ENCODE measurements at regions not wholly inside any gene's neighbourhood (a gene's known extent, or its start where the extent isn't known, plus 50 kb on each side); places are given as distances from the start of the nearest gene placed in this dataset.

DNA sequence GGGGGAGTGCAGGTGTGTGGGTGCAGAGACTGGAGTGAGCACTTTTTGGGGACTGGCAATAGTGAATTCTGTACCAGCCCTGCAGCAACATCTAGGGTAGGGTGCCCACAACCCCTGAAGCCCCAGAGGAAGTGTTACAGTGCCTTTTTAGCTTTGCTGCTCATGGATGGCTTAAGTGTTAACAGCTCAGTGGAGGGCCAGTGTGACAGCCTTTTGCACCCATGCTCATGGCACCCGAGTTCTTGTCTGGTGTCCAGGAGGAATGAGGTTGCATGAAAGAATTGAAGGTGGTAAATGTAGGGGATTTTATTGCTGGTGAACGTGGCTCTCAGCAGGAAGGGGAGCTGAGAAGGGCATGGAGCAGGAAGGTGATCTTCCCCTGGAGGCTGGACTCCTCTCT is 107.3 kb downstream of the MRPL36 start:
- intact Hi-C loops (cut with micrococcal nuclease), result no loop called here
- Mint-ChIP-seq H3K4me1 (ENCODE audit: low read depth) (peaks cover 2% of the 10 kb centered on the region), H3K36me3 (ENCODE audit: low read depth) (no peaks in the 10 kb centered on the region), H3K27me3 (peaks cover 20% of the 10 kb centered on the region), H3K9me3 (no peaks in the 10 kb centered on the region), H3K27ac (no peak overlapping the region), H3K4me3 (no peak overlapping the region)
- CTCF ChIA-PET, result no interaction called here
- TF ChIP-seq, protein P1, sequence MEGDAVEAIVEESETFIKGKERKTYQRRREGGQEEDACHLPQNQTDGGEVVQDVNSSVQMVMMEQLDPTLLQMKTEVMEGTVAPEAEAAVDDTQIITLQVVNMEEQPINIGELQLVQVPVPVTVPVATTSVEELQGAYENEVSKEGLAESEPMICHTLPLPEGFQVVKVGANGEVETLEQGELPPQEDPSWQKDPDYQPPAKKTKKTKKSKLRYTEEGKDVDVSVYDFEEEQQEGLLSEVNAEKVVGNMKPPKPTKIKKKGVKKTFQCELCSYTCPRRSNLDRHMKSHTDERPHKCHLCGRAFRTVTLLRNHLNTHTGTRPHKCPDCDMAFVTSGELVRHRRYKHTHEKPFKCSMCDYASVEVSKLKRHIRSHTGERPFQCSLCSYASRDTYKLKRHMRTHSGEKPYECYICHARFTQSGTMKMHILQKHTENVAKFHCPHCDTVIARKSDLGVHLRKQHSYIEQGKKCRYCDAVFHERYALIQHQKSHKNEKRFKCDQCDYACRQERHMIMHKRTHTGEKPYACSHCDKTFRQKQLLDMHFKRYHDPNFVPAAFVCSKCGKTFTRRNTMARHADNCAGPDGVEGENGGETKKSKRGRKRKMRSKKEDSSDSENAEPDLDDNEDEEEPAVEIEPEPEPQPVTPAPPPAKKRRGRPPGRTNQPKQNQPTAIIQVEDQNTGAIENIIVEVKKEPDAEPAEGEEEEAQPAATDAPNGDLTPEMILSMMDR (IDR thresholded peaks at IDR 0.05), result no peak
- POLR2A ChIA-PET, result no interaction called here
- no peak for ATAC-seq
- no peak for DNase-seq

DNA sequence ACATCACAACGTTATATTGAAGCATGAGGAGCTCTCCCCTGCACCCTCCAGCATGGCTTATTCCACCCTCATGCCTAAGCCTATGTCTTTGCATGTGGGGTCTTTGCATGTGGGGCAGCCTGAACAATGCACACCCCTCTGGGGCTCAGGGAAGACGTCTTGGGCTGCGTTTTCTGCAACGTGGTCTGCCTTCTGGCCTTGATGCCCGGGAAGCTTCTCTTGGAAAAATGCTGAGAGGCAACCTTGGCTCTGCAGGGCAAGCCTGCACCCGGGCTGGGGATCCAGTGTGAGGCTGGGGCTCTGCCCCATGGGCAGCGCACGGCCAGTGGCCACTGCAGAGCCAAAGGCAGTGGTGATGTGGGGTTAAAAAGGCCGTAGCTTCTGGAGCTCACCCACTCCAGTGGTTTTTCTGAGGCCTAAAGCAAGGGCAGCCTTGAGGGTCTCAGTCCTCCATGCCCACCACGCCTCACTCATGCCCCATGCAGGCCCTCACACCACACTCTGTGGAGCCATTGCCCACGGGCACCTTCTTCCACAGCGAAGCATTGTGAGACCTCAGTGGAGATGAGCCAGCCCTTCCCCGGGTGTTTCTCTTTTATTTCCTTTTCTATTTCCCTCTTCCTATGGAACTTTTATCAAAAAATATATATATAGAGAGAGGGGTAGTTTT is 112.2 kb downstream of the MRPL36 start:
- intact Hi-C loops (cut with micrococcal nuclease), result no loop called here
- DNase-seq, result no peak
- H3K4me1 Mint-ChIP-seq (ENCODE audit: low read depth), result no peaks in the 10 kb centered on the region
- POLR2A ChIA-PET, result no interaction called here
- H3K27me3 Mint-ChIP-seq, result peaks cover 17% of the 10 kb centered on the region
- no peak overlapping the region for H3K4me3 Mint-ChIP-seq
- no peak for ATAC-seq
- H3K9me3 Mint-ChIP-seq, result no peaks in the 10 kb centered on the region
- no peak overlapping the region for H3K27ac Mint-ChIP-seq
- TF ChIP-seq, protein P1 (IDR thresholded peaks at IDR 0.05), result no peak
- CTCF ChIA-PET, result no interaction called here
- H3K36me3 Mint-ChIP-seq (ENCODE audit: low read depth), result no peaks in the 10 kb centered on the region

DNA sequence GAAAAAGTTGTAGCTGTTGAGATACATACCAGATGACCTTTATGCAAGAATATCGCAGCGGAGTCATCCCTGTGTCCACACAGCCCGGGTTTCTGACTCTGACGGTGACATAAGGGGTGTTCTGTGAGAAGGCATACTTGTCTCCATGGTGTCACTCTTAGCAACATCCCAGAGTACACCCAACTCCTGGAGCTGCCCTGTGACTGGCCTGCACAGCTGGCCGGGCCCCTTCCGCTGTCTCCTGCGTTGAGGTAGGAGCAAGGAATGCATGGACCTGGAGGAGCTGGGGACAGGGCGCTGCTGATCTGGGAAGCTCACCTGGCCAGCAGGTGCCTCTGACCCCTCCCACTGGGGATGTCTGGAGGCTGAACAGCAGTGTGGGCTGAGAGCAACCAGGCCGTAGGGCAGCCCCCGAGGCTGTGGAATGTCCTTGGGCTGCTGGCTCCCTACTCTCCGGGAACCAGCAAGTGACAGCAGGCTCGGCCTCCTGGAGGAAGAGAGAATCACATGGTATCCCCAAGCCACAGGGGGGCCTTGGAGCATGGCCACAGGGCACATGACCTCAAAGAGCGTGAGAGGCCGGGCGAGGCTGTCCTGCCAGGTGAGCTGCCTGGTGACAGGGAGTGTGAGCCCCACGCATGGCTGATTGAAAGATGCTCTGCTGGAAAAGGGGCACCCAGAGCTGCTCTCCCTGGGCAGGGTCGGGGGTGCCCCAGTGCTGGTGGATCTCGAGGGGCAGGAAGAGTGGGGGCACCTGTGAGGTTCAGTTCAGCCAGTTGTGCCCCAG is 113.4 kb downstream of the MRPL36 start:
- Mint-ChIP-seq H3K4me1 (ENCODE audit: low read depth) (no peaks in the 10 kb centered on the region), H3K4me3 (no peak overlapping the region), H3K9me3 (no peaks in the 10 kb centered on the region), H3K36me3 (ENCODE audit: low read depth) (no peaks in the 10 kb centered on the region), H3K27me3 (peaks cover 13% of the 10 kb centered on the region), H3K27ac (no peak overlapping the region)
- intact Hi-C loops (cut with micrococcal nuclease), result no loop called here
- POLR2A ChIA-PET, result interaction anchor here (0.9 kb wide), 1 partner anchor 14 kb away, joined by 5 read pairs; no protein-coding TSS in a partner anchor
- CTCF ChIA-PET, result no interaction called here
- TF ChIP-seq, protein P1 (IDR thresholded peaks at IDR 0.05), result no peak
- no peak for DNase-seq
- ATAC-seq, result no peak

DNA sequence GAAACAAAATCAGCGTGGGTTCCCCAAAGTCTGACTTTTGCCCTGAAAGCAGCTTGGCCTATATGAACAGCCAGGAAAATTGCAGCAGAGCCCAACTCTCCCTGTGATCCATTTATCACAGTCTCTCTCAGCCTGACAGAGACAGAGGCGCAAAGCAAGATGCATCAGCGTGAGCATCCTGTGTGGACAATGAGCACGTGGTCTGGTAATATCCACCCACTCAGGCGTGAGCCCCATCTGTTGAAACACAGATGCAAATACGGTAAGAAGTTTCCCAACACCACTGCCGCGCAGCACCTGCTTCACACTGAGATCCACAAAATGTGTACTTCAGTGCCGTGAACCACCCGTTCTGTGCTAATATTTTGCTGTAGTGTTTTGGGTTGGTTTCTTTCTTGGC is 114.6 kb downstream of the MRPL36 start:
- H3K4me1 Mint-ChIP-seq (ENCODE audit: low read depth), result no peaks in the 10 kb centered on the region
- no peak for ATAC-seq
- TF ChIP-seq, protein P1 (IDR thresholded peaks at IDR 0.05), result no peak
- no peaks in the 10 kb centered on the region for H3K9me3 Mint-ChIP-seq
- intact Hi-C loops (cut with micrococcal nuclease), result no loop called here
- H3K27me3 Mint-ChIP-seq, result peaks cover 14% of the 10 kb centered on the region
- no peaks in the 10 kb centered on the region for H3K36me3 Mint-ChIP-seq (ENCODE audit: low read depth)
- DNase-seq, result no peak
- POLR2A ChIA-PET, result no interaction called here
- no peak overlapping the region for H3K4me3 Mint-ChIP-seq
- CTCF ChIA-PET, result no interaction called here
- H3K27ac Mint-ChIP-seq, result no peak overlapping the region

DNA sequence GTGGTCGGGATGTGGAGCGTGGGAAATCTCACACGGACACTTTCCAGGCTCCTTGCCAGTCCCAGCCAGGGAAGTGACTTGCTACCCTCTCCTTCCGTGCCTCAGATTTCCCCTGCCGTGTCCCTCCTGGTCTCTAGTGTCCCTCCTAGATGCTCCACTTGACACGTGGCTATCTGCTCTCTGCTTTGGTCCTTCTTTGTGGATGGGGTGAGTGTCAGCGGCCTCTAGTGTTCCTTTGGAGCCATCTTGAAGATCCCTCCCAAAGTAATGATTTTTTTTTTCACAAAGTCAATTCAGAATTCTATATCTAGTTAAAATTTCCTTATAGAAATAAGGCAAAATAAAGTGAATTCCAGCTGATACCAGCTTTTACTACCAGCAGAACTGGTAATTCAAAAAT is 117.7 kb downstream of the MRPL36 start:
- no peak for DNase-seq
- H3K27ac Mint-ChIP-seq, result no peak overlapping the region
- H3K4me1 Mint-ChIP-seq (ENCODE audit: low read depth), result no peaks in the 10 kb centered on the region
- POLR2A ChIA-PET, result no interaction called here
- H3K27me3 Mint-ChIP-seq, result peaks cover 21% of the 10 kb centered on the region
- no peak for ATAC-seq
- H3K36me3 Mint-ChIP-seq (ENCODE audit: low read depth), result no peaks in the 10 kb centered on the region
- peaks cover 4% of the 10 kb centered on the region for H3K9me3 Mint-ChIP-seq
- CTCF ChIA-PET, result no interaction called here
- intact Hi-C loops (cut with micrococcal nuclease), result no loop called here
- TF ChIP-seq, protein P1 (IDR thresholded peaks at IDR 0.05), result no peak
- no peak overlapping the region for H3K4me3 Mint-ChIP-seq
